Body of pancreas (tissue), 4 donors: ENCODE measurements at regions not wholly inside any gene's neighbourhood (a gene's known extent, or its start where the extent isn't known, plus 50 kb on each side); places are given as distances from the start of the nearest gene placed in this dataset.

Experiments
- ATAC-seq: fragments of 150-250 bp; one replicate; pipeline ENCODE4 v1.9.1; 2016
- DNase-seq, 4 donors: peaks; one replicate each; pipeline ENCODE4 v3.0.0-alpha.2; 2019
- H3K27ac ChIP-seq, 4 donors: fragments of 200-600 bp; sonication (generic); 1 replicate in 3 of 4; 2 replicates in 1 of 4; pipeline versions ENCODE4 v1.5.1 to v1.6.1; 2016 to 2019; ENCODE audit warnings: mild to moderate bottlenecking in 1 of 4, mixed read lengths in 1 of 4, moderate library complexity in 1 of 4
- H3K27me3 ChIP-seq, 2 donors: fragments of 200-600 bp; sonication (generic); one replicate each; pipeline ENCODE4 v1.6.0; 2016; ENCODE audit warnings: mild to moderate bottlenecking in 1 of 2
- H3K36me3 ChIP-seq, 2 donors: fragments of 200-600 bp; sonication (generic); replicated peaks in 1 of 2; 2 replicates each; pipeline ENCODE4 v1.5.1; 2016; ENCODE audit warnings: low read depth in 2 of 2; ENCODE audit not compliant: insufficient read depth in 1 of 2
- H3K4me1 ChIP-seq: fragments of 200-600 bp; sonication (generic); one replicate; pipeline ENCODE4 v1.6.0; 2016
- H3K4me3 ChIP-seq, 2 donors: fragments of 200-600 bp; sonication (generic); 1 replicate in 1 of 2; 2 replicates in 1 of 2; pipeline ENCODE4 v1.5.1; 2016 to 2019
- H3K9me3 ChIP-seq, 3 donors: fragments of 200-600 bp; sonication (generic); 1 replicate in 2 of 3; 2 replicates in 1 of 3; pipeline ENCODE4 v1.5.1; 2016
- POLR2A ChIP-seq, 3 donors: fragments of 450-650 bp; IDR thresholded peaks; one replicate each; pipeline ENCODE4 v1.6.1; 2016; ENCODE audit warnings: antibody characterized with exemption in 3 of 3, mild to moderate bottlenecking in 2 of 3
- WGBS, 2 donors: methylation state at CpG; one replicate each; pipeline ENCODE4 v1.1.5; 2017; 5-methylcytosine and 5-hydroxymethylcytosine counted together
- intact Hi-C: fragments of 100-400 bp; cut with DNase I; formaldehyde crosslinking; loops from one replicate; pipeline ENCODE4 v1.15.1; 2023
- TF ChIP-seq, protein P1 (sequence below), 7 experiments: fragments of 450-650 bp in 4 of 7; fragments of 200-600 bp in 3 of 7; sonication (generic) in 3 of 7; IDR thresholded peaks; one replicate each; pipeline ENCODE4 v1.5.1; 2016 to 2019; ENCODE audit warnings: antibody characterized with exemption in 7 of 7

DNA sequence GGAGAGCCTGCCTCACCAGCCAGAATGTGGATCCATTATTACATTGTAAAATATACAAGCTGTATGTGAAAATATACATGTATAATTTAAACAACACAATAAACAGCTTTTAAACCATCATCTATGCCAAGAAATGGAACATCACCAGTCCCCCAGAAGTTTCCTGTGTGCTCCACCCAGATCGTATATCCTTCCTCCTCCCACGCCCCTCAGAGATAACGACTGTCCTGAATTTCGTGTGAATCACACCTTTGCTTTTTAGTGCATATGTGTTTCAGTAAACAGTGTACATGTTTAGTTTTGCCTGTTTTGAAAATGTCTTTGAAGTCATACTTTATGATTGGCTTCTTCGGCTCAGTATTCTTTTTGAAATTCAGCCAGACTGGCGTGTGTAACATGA lies 134.6 kb upstream of the MYO10 start:
- intact Hi-C loops: no loop called here
- Histone ChIP-seq H3K36me3 (no peaks in the 10 kb centered on the region), H3K4me3 (no peak overlapping the region), H3K27ac (no peak overlapping the region), H3K27me3 (no peaks in the 10 kb centered on the region), H3K4me1 (no peaks in the 10 kb centered on the region), H3K9me3 (no peaks in the 10 kb centered on the region)
- TF ChIP-seq, protein P1, sequence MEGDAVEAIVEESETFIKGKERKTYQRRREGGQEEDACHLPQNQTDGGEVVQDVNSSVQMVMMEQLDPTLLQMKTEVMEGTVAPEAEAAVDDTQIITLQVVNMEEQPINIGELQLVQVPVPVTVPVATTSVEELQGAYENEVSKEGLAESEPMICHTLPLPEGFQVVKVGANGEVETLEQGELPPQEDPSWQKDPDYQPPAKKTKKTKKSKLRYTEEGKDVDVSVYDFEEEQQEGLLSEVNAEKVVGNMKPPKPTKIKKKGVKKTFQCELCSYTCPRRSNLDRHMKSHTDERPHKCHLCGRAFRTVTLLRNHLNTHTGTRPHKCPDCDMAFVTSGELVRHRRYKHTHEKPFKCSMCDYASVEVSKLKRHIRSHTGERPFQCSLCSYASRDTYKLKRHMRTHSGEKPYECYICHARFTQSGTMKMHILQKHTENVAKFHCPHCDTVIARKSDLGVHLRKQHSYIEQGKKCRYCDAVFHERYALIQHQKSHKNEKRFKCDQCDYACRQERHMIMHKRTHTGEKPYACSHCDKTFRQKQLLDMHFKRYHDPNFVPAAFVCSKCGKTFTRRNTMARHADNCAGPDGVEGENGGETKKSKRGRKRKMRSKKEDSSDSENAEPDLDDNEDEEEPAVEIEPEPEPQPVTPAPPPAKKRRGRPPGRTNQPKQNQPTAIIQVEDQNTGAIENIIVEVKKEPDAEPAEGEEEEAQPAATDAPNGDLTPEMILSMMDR (IDR thresholded peaks at IDR 0.05): no peak
- no peak for TF ChIP-seq POLR2A (IDR thresholded peaks at IDR 0.05)
- DNase-seq (no peak), ATAC-seq (no peak)
- WGBS, 2 donors: 67 to 70% methylated on average over 6 of the region's 6 CpGs

DNA sequence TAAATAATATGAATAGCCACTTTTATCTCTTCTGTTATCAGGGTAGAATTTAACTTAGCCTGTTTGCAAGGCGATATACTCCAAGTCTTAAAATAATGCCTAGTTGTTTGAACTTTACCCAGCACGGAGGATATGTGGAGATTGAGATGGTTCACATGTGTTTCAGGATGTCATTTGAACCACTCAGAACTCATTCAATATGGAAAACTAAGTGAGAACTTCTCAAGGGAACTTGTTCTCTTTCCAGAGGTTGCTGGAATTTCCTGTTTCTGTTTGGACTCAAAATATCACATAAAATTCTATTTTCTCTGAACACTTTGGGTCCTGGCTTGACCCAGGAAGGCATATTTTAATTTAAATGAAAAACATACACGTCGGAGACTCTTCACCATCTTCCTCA lies 139.1 kb upstream of the MYO10 start:
- no peaks in the 10 kb centered on the region for H3K27me3 ChIP-seq
- H3K36me3 ChIP-seq: no peaks in the 10 kb centered on the region
- no peaks in the 10 kb centered on the region for H3K9me3 ChIP-seq
- no peak for TF ChIP-seq POLR2A (IDR thresholded peaks at IDR 0.05)
- TF ChIP-seq, protein P1 (IDR thresholded peaks at IDR 0.05): no peak
- intact Hi-C loops: no loop called here
- DNase-seq (no peak), ATAC-seq (no peak)
- no peaks in the 10 kb centered on the region for H3K4me1 ChIP-seq
- H3K4me3 ChIP-seq: no peak overlapping the region
- H3K27ac ChIP-seq: no peak overlapping the region
- WGBS, 2 donors: 38 to 43% methylated on average over 4 of the region's 4 CpGs

DNA sequence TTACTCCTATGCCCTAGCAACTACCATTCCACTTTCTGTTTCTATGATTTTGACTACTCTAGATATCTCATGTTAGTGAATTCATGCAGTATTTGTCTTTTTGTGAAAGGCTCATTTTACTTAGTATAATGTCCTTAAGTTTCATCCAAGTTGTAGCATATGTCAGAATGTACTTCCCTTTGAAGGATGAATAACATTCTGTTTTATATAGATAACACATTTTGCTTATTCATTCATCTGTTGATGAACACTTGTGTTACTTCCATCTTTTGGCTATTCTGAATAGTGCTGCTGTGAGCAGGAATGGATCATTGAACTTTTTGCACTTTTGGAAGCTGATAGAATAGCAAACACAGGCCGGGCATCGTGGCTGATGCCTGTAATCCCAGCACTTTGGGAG lies 140.2 kb upstream of the MYO10 start:
- intact Hi-C loops: no loop called here
- no peaks in the 10 kb centered on the region for H3K9me3 ChIP-seq
- 61 to 84% methylated on average over 2 of the region's 2 CpGs for WGBS, 2 donors
- H3K4me3 ChIP-seq: no peak overlapping the region
- H3K27me3 ChIP-seq: no peaks in the 10 kb centered on the region
- H3K27ac ChIP-seq: no peak overlapping the region
- no peaks in the 10 kb centered on the region for H3K36me3 ChIP-seq
- H3K4me1 ChIP-seq: no peaks in the 10 kb centered on the region
- TF ChIP-seq, protein P1 (IDR thresholded peaks at IDR 0.05): no peak
- TF ChIP-seq POLR2A (IDR thresholded peaks at IDR 0.05): no peak
- DNase-seq: no peak
- ATAC-seq: no peak

DNA sequence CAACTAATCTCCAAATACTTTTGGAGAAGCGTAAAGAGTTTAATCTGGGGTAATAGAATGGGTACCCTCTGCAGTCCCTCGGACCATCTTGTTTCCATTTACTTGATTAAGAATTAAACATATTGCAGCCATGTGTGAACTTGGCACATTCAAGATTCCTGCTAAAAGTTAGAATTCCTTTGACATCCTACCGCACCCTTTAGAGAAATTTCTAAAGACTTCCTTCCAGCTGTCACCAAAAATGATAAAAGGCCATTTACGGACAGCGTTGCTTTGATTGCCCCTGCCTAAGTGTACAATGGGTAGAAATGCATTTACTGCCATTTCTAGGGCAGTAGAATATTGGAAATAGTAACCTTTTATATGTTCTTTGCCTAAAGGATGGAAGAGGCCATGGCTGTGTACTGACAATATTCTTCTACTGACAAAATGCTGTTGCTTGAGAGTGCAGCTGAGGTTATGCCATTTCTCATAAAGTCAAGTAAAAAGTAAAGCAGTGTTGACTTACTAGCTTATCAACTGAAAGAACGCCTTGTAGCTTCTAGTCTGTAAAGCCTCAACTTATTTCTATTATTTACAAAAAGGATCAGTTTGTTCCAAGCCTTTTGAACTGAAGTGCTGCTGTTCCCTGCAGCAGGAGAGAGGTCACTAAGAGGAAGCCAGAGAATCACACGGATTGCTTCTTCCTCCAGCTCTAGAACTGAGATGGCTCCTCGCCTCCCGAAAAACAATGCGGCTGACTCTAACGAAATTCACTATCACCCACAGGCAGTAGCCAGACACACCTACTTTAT lies 139.8 kb upstream of the BASP1 start:
- ATAC-seq: no peak
- no peaks in the 10 kb centered on the region for H3K36me3 ChIP-seq
- DNase-seq: no peak
- H3K4me3 ChIP-seq: no peak overlapping the region
- 85% methylated on average over 11 of the region's 11 CpGs for WGBS, 2 donors
- no peaks in the 10 kb centered on the region for H3K27me3 ChIP-seq
- intact Hi-C loops: no loop called here
- no peaks in the 10 kb centered on the region for H3K9me3 ChIP-seq
- no peaks in the 10 kb centered on the region for H3K4me1 ChIP-seq
- TF ChIP-seq, protein P1 (IDR thresholded peaks at IDR 0.05): no peak
- no peak for TF ChIP-seq POLR2A (IDR thresholded peaks at IDR 0.05)
- no peak overlapping the region for H3K27ac ChIP-seq

DNA sequence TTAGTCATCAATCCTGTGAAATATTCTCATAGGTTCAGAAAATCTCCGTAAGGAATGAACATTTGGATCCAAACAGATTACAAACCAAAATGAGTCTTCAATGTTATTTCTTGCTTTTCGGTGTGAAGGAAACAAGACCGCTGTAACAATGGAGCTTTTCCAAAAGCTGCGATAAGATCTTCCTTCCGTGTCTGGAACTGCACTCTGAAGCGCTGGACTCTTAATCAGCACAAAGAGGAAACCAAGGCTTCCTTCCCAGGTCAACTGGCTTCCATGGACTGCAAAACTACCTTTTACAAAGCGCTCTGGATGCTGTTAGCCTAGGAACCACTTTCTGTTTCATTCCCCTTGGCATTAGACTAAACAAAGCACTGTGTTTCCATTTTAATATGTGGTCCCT lies 137.9 kb upstream of the BASP1 start:
- Histone ChIP-seq H3K9me3 (no peaks in the 10 kb centered on the region), H3K4me3 (no peak overlapping the region), H3K27ac (no peak overlapping the region), H3K27me3 (no peaks in the 10 kb centered on the region), H3K36me3 (no peaks in the 10 kb centered on the region), H3K4me1 (no peaks in the 10 kb centered on the region)
- no peak for ATAC-seq
- no peak for DNase-seq
- intact Hi-C loops: no loop called here
- whole genome bisulfite sequencing, 2 donors: 76 to 83% methylated on average over 7 of the region's 7 CpGs
- TF ChIP-seq, protein P1 (IDR thresholded peaks at IDR 0.05): no peak
- TF ChIP-seq POLR2A (IDR thresholded peaks at IDR 0.05): no peak
